AG09319 (cell line): ENCODE measurements at regions not wholly inside any gene's neighbourhood (a gene's known extent, or its start where the extent isn't known, plus 50 kb on each side); places are given as distances from the start of the nearest gene placed in this dataset.

Source experiments
- DNase-seq: peaks from one replicate; pipeline ENCODE4 v3.0.0-alpha.2; 2010; ENCODE audit warnings: low read depth; ENCODE audit errors: extremely low read depth
- CTCF ChIP-seq: IDR thresholded peaks from 2 replicates; pipeline ENCODE4 v1.5.1; 2011; ENCODE audit warnings: low read depth, mild to moderate bottlenecking, inconsistent platforms, low read length, moderate library complexity

DNA sequence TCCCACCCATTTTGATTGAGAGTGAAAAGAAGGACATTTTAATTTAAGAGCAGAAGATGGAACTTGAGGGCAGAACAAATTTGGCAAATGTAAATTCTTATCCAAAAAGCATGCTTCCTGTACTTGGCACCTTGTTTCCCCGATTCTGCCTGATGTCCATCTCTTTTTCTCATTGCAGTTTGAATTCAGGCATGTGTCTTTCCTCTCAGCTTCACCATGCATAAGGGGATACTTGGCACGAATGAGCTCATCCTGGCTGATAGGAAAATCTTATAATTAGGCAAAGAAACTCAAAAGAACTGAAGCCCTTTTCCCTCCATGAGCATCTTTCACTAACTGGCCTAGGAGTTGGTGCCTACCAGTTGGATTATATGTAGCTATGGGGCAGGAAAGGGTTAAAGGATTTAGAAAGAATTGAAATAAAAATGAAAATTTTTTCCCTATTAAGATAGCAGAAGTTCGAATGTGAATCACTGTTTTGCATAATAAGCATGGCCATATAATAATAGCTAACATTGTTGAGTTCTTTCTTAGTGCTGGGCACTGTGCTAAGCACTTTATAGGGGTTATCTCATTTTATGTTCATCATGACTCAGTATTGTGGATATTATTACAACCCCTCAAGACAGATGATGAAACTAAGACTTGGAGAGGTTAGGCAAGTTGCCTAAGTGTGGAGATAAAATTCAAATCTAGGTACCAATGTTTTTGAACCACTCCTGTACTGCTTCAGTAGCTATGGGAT lies 386.6 kb downstream of the KCNRG start:
- DNase-seq = no peak
- no peak for TF ChIP-seq CTCF

- no peak for DNase-seq
- no peak for TF ChIP-seq CTCF
Measured at GRCh38 chr13:50403311-50403710, 388.1 kb downstream of the KCNRG start.

- DNase-seq = no peak
Measured at GRCh38 chr13:50404116-50404515, 388.9 kb downstream of the KCNRG start.

DNA sequence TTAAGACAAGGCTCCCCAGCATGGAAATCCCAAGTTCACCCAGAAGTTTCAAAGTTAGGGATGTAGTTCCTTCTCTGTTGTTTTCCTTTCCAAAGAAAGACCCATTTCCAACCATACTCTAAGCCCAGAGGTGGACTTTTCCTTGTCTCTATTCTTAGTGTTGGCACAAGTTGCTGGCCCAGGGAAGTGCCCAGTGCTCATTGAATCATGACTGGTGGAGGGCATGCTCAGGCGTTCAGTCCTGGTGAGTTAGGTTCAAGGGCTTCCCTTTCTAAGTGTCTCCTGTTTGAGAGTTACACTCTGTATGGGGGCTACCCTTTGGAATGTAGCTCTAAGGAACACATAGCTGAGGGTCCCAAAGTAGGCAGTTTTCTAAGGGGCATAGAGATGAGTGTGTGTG lies 389.5 kb downstream of the KCNRG start:
- no peak for DNase-seq
- TF ChIP-seq CTCF = no peak

More at GRCh38 chr13:50404116-50404515, 388.9 kb downstream of the KCNRG start:
- no peak for TF ChIP-seq CTCF

DNA sequence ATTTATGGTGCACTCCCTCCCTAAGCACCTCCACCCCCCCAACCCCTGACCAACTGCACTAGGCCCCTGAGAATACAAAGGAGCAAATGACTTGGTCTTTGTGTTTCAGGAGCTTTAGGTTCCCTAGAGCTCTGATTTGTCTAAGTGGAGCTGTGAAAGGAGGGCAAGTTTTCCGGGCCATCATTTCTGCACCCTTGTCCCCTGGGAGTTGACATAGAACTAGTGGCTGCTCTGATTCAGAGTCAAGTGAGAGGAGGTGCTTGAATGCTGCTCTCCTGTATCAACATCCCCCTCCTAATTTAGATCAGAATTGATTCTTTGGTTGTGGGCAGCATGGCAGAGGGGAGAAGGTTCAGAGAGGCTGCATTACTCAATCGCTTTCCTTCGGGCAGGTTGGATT lies 391.6 kb downstream of the KCNRG start:
- no peak for TF ChIP-seq CTCF
- no peak for DNase-seq

DNA sequence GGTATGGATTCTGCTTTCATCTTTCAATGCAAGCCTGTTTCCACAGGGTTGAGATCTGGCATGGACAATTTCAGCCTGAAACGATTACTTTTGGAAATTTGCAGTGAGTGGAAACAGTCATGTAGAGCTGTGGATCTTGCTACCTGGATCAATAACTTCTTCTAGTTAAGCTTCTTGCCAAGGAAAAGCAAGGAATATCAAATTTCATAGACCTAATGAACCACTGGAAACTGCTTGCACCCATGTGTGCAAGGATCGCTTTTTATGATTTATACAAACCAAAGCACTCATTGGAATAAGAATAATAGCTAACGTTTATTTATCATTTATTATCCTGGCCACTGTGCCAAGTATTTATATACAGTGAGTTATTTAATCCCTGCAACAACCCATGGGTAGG lies 392.8 kb downstream of the KCNRG start:
- TF ChIP-seq CTCF = no peak

DNA sequence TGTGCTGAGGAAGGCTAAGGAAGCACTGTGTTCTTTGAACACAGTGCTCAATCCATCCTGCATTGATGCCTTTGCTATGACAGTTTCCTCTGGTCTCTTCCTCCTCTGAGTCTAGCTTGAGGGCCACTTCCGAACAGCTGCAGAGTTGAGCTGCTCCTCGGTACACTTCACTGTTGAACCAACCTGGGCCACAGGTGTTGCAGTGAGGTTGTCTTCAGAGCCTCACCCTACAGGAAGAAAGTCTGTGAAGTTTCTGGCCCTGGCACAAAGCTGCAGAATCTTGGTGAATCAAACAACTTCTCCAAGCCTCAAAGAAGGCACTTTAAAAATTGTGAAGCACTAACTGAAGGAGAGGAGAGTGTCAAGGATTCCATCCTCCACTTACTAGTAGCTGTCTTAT lies 394.0 kb downstream of the KCNRG start:
- TF ChIP-seq CTCF = no peak
- DNase-seq = no peak

More for the DNA sequence above, 392.8 kb downstream of the KCNRG start:
- DNase-seq = no peak
